DMS 273 (cell line): ENCODE measurements at regions not wholly inside any gene's neighbourhood (a gene's known extent, or its start where the extent isn't known, plus 50 kb on each side); places are given as distances from the start of the nearest gene placed in this dataset.
A peak's percentile ranks its signal among the peaks of the same experiment; 100 is the strongest.

ENCODE experiments used
- DNase-seq: peaks from one replicate; lab custom pipeline; 2025; ENCODE audit not compliant: unreplicated experiment; lab: John Stamatoyannopoulos, UW

DNA sequence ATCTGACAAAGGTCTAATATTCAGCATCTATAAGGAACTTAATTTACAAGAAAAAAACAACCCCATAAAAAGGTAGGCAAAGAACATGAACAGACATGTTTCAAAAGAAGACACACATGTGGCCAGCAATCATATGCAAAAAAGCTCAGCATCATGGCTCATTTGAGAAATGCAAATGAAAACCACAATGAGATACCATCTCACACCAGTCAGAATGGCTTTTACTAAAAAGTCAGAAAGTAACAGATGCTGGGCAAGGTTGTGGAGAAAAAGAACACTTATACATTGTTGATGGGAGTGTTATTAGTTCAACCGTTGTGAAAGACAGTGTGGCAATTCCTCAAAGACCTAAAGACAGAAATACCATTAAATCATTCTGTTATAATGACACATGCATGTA is 289.9 kb upstream of the MMS22L start:
- peak; percentile 3 for DNase-seq

DNA sequence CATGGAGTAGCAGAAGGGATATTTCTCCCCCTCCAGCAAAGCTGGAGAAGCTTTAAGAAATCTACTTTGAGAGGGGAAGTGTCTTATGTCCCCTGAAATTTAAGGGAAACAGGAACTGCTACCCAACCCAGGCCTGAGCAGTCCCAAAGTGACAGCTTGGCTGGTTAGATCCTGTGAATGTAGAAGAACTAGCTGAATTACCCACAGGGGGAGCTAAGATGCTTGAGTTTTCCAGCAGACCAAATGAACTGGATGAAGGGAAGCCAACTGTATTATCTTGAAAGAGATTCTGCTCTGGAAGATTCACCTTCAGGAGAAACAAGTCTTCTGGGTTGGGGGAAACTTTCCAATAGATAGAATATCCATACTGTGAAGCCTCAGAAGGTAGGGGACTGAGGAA is 303.3 kb upstream of the MMS22L start:
- DNase-seq = peak; percentile 34

DNA sequence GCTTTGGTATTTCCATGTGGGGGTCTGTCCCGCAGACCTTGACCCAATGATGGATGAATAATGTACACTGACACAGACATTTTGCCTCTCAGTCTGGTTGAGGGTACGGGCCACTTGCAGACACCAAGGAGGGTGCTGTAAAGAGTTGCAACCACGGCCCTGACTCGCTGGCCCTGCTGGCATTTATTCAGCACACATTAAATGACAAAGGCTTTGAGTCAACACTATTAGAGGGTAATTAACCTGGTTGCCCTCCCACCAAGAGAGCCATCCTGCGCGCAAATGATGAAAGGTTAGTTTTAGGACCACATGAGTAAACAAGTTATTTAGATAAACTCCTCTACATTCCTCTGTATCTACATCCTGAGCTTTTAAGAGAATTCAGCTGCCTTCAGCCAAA is 308.9 kb upstream of the MMS22L start:
- no peak for DNase-seq

DNA sequence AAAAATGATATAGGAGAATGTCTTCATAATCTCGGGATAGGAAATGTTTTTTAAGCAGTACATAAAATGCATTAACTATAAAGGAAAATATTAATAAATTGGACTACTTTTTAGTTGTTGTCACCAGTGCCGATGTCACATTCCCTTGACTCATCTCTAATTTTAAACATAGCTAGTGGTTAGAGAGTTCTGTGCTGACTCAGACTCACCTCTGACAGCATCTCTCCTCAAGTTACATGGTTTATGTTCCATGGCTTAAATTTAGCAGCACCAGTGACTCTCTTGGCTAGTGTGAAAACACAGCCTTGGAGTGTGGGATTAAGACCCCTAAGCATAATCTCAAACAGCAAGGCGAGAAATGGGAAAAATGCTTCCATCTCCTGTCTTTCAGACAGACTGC is 311.8 kb upstream of the MMS22L start:
- no peak for DNase-seq

DNA sequence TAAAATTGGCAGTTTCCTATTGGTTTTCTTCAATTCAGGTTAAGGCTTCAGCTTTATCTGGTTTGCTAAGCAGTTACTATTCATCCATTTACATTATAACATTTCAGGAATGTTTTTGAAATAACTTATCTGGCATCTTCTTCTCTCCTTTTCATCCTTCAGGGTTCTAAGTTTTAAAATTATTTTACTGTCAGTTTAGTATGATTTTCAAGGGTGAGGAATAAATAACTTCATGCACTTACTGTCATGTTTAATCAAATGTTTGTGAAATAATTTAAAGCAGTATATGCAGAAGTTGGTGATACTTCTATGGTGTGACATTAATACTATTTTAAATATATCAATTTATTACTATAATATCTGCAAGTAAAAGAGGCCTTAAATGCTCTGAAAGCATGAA is 338.1 kb upstream of the MMS22L start:
- no peak for DNase-seq

DNA sequence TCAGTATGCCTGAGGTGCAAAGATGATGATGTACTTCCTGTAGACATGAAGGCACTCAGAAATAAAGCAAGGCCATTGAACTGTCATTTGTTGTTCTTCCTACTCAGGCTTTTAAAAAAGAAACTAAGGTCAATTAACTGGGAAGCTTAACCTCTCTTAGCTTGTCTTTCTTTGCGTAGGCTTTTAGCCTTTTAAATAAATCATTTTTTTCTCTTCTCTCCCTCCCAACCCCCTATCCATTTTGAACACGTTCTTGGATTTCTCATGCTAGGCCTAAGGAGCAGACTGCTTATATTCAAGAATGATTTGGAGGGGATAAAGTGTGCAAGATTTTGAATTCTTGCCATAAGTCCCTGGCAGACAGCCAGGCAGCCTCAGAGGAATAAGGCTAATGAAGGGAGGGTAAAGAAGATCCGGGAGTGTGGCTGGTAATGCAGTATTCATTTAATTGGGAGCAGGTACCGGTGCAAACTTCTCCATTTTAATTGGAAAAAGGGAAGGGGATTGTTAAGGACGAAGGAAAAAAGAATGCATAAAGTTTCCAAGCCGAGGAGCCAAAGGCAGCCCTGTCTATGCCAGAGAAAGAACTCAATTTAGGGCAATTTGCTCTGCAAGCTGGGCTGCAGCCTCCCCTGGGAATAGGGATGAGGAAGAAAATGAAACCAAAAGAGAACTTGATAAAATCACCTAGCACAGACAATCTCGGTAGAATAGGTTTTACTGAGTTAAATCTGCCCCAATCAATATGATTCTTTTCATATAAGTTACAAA is 343.8 kb upstream of the MMS22L start:
- peak; percentile 62 for DNase-seq

DNA sequence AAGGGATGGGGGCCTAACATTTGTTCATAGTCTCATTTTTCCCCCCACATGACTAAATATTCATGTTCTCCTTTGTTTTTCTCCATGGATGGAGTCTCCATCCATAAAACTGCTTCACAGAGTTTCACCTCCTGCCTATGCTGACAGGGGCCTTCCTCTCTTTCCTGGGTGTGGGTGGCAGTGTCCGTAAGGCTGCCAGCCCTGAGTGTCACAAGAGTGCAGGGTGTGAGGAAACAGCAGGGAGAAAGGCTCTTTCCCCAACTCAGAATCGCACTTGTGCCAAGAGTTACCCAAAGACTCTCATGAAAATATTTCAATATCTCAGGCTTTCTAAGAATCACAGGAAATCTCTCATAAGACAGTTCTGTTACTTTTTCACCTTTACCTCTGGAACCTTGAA is 346.2 kb upstream of the MMS22L start:
- no peak for DNase-seq

DNA sequence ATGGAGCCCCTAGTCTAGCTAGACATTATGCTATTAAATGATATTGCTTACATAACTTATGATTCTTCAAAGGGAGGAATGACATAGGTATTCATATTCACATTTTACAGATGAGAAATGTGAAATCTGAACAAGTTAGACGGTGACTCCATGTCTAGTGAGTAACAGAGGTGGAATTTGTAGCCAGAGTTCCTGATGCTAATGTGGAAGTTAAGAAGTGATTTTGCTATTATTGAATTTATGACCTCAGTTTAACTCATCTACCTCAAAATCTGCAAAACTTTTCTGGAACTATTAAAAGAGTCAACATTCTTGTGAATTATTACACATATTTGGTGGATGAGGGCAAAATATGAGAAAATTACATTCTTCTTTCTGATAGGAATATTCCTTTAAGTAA is 347.6 kb upstream of the MMS22L start:
- no peak for DNase-seq

DNA sequence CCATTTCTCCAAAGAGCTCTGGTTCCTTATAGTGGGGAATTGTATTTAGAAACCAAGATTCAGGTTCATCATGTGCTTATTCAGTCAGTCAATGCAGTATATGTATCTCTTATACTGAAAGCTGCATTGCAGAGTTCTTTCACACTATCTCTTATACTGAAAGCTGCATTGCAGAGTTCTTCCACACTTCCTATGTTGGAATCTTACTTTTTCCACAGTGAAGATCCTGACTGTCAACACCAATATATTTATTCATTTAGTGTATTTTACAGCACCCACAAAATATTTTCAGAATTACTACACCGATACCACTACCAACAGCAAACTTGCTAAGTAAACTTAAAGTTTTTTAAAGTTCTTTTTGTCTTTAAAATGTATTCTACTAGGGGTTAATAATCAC is 349.3 kb upstream of the MMS22L start:
- no peak for DNase-seq

DNA sequence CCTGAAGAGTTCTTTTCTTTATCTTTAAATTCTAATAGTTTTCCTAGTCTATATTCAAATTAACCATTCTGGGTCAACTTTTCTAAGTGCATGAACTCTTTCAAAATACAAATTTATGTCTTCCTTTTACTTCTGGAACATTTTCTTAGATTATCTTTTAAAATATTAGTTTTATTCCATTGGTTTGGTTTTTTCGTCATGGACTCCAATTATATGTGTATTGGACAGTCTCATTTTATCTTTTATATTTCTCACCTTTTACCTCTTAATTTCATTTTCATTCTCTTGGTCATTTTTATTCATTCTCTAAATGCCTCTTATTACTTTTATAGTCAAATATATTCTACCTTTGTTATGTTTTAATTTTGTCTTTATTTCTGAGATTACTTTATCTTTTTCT is 356.7 kb upstream of the MMS22L start:
- no peak for DNase-seq

DNA sequence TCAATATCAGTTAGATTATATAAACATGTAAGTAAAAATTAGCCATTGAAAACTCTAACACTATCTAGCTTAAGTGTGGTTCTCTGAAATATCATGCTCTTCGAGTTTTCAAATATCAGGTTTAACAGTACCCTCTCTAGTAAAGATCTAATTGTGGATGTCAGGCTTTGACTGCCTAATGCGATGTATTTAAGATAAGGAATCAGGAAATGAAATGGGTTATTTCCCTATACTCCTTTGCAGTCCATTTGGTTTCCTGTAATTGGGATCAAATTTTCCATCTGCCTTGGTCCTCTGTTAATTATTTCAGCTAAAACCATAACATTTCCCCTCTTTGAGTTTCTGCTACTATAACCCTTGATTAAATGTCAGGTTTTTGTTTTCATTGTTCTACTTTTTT is 361.3 kb upstream of the MMS22L start:
- DNase-seq = no peak

DNA sequence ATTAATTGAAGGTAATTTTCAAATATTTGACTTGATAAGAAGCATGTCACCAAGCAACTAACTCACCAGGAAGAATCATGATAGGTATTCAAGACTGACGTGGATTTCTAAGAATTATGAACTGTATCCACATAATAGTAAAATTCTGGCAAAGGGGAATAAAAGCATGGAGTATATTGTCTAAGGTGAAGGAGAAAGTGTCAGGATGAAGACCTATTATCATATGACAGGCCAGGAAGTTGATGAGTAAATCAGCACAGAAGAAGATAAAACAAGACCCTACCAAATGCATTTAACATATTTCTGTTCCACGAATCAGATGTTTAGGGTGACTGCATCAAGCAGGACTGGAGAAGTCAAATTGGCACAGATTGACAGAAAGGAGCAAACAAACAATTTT is 362.7 kb upstream of the MMS22L start:
- no peak for DNase-seq

DNA sequence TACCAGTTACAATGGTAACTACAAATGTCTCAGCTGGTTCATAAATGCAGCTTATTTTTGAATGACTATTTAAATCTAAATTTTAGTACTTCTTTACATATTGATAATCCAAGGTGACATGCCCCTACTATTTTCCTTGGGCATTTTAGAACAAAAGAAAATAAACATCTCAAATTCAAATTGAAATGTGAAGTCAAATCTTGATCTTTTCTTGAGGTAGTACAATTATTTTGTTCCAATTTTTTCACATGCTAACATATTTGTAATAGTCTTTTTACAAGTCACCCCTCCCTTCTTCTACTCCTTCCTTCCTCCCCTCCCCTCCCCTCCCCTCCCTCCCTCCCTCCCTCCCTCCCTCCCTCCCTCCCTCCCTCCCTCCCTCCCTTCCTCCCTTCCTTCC is 370.1 kb upstream of the MMS22L start:
- DNase-seq = no peak

DNA sequence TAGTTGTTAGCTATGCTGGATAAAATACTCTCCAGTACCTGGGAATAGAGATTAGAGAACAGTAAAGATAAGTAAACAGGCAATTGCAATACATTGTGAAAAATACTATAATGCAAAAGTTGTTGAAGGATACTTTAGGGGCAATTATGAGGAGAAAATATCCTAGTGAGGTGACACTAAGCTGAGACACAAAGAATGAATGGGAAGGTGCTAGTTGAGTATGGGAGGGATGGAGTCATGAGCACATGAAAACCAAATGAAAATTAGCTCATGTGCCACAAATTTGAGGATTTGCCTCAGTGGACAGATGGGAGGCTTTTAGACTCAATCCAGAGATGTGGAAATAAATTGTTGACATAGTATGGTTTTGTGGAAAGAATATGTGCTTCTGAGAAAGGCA is 370.5 kb upstream of the MMS22L start:
- no peak for DNase-seq

DNA sequence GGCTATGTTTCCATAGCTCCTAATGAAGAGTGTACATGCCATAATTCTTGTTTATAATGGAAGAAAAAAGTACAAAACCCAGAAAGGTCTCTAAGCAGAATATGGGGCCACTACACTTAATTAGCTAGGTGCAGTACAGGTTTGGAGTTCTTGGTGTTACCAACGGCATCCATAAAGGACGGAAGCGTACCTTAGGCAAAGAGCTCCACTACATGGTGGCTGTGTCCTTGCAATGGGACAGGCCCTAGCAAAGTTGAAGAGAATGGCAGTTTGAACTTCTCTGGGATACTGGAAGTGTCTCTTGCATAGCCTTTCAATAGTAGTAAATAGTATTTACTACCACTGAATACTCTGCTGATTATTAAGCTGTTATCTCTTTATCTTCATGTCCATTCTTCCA is 371.7 kb upstream of the MMS22L start:
- no peak for DNase-seq

DNA sequence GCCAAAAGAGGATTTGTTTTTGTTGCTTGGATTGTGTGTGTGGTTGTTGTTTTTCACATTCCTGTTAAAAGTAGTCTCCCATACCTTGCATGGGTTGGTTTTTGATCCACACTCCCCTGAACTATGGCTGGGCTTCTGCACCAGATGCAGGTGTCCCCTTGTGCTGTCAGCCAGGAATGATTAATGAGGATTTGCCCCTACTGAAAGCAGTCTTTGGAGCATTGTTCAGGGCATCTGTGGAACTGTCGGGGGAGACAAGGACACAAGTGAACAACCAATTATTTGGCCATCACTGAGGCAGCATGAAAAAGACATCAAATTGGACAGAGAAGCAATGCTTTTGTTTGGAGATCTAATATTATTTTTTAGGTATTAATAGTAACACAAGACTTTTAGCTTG is 373.2 kb upstream of the MMS22L start:
- DNase-seq = no peak

DNA sequence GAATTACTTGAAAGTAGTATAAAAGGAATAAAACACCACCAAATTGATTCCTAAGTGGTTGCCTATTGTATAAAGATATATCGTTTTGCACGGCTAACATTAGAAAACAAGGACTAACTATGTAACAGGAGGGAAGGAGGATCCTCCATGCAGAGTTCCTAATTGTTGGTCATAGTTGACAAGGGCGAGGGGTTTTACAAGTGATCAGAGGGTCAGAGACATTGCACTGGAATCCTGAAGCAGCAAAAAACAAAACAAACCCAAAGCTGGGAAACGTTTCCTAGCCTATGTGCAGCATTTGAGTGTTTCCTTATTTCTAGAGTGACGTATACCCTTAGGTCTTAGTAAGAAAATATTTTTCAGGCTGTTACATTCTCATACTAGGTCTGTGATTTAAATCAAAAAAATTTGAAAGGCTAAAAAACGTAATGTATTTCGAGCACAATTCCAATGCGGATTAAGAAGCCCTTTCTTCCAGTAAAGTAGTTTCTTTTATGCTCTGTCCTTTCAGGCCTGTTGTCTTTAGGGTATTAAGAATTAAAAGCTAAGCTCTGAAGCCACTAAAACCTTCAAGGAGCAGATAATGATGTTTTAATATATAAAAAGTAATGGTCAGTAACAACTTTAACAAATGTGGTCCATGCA is 373.8 kb upstream of the MMS22L start:
- no peak for DNase-seq

DNA sequence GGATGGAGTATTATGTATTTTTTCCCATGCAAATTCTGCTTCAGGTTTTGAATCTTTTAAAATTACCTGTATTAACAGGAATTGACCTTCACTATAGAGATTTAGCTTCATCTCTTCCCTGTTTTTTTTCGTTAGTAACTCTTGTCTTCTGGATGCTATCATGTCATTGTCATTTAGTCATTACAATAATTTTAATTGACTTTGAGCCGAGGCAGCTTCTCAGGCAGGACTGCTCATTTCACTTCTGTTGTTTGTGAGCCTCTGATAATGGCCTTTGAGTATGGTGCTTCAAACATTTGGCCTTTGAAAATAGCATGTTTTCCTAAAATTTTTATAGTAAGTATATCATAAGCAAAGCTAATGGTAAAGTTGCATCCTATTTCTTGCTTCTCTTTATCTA is 375.1 kb upstream of the MMS22L start:
- DNase-seq = no peak

DNA sequence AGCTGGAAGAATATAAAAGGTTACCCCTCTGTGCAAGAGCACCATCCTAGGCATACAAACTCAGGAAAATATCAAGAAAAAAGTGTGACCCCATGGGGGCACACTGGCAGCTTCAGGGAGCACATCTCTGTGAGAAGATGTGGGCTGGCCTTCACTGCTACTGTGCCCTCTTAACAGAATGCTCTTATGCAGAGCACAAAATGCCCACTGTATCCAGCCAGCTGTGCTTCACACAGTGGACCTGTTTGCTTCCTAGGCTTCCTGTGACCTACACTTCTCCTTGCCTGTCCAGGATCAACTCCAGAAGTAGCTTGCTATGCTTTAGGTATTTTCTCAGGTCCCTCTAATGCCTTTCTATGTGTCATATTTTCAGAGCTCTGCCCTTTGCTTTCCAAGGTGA is 380.2 kb upstream of the MMS22L start:
- DNase-seq = no peak

DNA sequence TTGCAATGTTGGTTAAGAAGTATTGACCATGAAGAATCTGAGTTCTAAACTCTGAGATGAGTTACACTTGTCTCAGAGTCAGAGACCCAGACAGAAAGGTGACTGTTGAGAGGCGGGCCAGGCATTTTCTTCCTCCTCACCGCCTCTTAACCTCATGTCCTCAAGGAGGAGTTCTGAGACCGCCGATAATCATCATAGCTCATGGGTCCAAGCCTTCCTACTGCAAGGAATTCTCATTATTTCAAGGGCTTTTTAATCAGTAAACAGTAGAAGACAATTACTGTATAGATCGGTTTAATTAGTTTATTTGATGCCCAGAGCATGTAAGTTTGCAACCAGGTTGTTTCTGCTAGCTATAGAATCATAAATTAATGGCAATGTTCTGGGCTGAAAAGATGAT is 382.4 kb upstream of the MMS22L start:
- DNase-seq = no peak

DNA sequence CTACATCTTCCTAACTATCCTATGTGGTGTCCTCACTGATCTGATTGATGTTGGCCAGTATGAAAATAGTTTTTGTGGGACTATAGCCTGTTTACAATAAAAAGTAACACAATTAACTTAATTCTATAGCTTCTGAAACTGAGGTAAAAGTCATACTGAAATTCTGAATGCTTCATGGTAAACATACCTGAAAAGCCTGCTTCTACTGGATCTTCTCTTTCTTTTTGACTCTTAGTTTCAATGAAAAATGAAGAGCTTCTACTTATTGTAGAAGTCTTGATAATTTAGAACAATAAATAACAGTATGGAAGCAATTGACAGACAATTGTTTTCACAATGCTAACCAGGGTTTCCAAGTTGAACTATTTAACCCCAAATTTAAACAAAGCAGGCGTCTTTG is 383.9 kb upstream of the MMS22L start:
- DNase-seq = no peak

DNA sequence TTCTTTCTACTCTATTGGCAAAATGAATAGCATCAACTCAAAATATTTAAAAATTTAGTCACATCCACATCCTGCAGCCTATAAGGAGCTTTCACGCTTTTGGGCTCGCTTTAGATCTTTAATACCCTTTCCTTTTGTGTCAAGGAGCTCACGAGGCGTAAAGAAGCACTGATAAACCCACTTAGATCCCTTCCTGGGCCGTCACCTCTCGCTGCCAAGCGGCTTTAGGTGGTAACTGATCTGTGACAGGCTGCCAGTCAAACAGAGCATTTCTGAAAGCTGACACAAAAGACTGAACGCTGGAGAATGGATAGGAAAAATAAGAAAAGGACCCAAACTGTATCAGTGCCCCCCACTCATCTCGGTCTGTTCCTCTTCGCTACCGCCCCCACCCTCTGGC is 385.7 kb upstream of the MMS22L start:
- DNase-seq = no peak
